Myocyte (in vitro differentiated cells): ENCODE measurements at regions not wholly inside any gene's neighbourhood (a gene's known extent, or its start where the extent isn't known, plus 50 kb on each side); places are given as distances from the start of the nearest gene placed in this dataset.
A peak's percentile ranks its signal among the peaks of the same experiment; 100 is the strongest.
"Not testable (repeated sequence)": the region's sequence is repeated elsewhere in the genome, so short reads cannot be mapped to it uniquely, and the experiment has no call there.

Experiments
- DNase-seq: peaks from one replicate; pipeline ENCODE4 v3.0.0-alpha.2; 2012; ENCODE audit warnings: low read depth

DNA sequence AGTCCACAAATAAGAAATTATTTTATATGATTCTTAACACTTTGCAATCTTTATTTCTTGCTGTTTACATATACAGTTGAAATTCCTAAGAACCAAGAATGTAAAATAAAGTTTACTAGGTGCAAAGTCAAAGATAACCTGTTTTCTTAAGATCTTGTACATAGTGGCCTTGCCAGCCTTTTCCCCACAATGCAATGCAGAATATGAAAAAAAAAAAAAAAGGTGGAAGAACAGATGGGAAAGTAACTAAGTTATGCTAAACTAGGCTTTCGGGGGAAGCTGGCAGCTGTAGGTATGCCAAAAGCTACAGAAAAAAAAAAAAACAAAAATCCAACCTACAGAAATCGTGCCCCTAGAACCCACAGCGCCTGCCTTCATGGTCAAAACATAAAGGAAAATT is 1588.4 kb downstream of the STIM2 start:
- peak; percentile 30 for DNase-seq

DNA sequence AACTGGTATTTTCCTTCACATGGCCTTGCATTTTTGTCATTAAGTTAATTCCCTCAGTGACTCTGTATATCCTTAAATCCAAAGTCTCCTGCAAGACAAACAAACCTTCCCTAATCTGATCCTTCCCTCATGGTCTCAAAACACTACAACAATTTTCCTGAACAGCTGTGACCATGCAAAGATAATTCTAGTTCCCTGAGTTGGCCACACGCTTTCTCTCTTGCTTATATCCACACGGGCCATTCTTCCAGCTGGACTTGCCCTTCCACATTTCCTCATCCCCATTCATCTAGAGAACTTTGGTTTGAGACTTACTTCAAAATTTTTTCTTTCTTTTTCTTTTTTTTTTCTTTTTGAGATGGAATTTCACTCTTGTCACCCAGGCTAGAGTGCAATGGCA is 1590.7 kb downstream of the STIM2 start:
- DNase-seq, result no peak

GRCh38 chr4:28462766-28463700 is 1602.4 kb downstream of the STIM2 start:
- DNase-seq, result no peak

GRCh38 chr4:28464823-28465222 is 1604.2 kb downstream of the STIM2 start:
- DNase-seq, result no peak

- DNase-seq, result not testable (repeated sequence)
These were observed 1606.2 kb downstream of the STIM2 start for GRCh38 chr4:28466886-28467285.

DNA sequence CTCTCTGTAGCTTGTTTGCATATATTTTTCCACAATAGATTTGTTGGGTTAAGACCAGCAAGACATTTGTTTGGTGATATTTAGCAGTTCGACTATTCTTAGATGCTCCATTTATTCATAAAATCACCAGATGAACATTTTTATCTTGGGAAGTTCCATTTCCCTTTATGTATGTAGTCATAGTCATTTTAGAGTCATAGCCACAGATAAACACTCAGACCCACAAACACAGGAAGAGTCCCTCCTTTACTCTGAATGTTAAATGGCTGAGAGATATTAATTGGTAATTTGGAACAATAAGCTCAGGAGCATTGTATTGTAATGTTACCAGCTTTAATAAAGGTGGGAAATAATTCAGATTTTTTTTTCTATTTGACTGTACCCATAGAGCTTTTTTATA is 1608.7 kb downstream of the STIM2 start:
- DNase-seq, result no peak

- no peak for DNase-seq
These were observed 1609.2 kb downstream of the STIM2 start for GRCh38 chr4:28469886-28470285.

DNA sequence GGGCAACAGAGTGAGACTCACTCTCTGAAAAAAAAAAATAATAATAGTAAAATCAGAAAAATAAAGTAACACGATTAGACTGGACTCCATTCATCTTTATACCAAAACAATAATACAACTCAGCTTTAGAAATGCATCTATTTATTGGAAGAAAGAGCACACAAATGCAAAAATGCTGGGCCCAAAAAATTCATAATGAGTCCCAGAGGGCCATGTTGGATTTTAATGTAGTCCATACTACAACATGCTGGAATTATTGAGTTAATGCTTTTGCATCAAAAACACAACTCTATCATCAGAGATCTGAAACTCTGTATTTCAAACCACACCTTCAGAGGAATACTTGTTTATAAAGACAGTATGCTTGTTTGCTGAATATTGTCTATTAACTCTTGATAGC is 1614.7 kb downstream of the STIM2 start:
- no peak for DNase-seq

DNA sequence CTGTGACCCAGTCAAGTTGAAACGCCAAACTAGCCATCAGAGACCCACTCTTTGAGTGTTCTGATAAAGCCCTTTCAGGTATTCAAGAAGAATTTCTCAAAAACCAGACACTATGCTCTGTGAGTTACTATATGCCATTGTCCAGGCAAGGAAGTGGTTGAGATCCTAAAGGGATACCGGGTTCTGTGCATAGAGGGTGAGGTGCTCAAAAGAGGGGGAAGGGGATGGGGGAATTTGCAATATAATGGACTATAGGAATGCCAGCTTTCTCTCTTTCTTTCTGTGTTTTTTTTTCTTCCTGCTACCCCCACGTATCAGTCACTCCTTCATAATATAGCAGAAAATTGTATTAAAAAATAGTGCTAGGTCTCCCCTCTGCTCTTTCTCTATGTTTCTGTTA is 1619.0 kb downstream of the STIM2 start:
- no peak for DNase-seq

- DNase-seq, result no peak
These were observed 1620.9 kb downstream of the STIM2 start for GRCh38 chr4:28481565-28481964.

- DNase-seq, result peak; percentile 35
These were observed 1622.1 kb downstream of the STIM2 start for GRCh38 chr4:28482580-28483270.

DNA sequence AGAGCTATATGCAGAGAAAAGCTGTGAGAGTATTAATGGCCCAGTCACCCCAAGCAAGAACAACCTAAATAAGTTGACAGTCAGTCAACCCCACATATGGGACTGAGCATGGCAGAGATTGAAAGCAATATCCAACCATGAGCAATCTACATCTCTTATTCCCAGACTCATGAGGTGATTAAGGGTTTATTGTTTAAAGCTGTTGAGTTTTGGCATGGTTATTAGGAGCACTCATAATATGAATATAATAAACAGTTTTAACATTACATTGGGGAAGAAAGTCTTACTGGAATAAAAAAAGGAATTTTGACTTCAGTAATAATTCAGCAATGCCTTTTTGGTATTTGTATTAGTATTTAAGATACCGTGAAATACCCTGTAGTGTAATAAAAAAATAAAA is 1627.4 kb downstream of the STIM2 start:
- DNase-seq, result no peak

- no peak for DNase-seq
These were observed 1630.0 kb downstream of the STIM2 start for GRCh38 chr4:28490669-28491068.

- no peak for DNase-seq
These were observed 1644.4 kb downstream of the STIM2 start for GRCh38 chr4:28505064-28505463.

- no peak for DNase-seq
These were observed 1648.0 kb downstream of the STIM2 start for GRCh38 chr4:28508636-28509035.

DNA sequence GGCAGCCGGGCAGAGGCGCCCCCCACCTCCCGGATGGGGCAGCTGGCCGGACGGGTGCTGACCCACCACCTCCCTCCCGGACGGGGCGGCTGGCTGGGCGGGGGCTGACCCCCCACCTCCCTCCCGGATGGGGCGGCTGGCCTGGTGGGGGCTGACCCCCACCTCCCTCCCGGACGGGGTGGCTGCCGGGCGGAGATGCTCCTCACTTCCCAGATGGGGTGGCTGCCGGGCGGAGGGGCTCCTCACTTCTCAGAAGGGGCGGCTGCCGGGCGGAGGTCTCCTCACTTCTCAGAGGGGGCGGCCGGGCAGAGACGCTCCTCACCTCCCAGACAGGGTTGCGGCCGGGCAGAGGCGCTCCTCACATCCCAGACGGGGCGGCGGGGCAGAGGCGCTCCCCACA is 1654.1 kb downstream of the STIM2 start:
- DNase-seq, result not testable (repeated sequence)

DNA sequence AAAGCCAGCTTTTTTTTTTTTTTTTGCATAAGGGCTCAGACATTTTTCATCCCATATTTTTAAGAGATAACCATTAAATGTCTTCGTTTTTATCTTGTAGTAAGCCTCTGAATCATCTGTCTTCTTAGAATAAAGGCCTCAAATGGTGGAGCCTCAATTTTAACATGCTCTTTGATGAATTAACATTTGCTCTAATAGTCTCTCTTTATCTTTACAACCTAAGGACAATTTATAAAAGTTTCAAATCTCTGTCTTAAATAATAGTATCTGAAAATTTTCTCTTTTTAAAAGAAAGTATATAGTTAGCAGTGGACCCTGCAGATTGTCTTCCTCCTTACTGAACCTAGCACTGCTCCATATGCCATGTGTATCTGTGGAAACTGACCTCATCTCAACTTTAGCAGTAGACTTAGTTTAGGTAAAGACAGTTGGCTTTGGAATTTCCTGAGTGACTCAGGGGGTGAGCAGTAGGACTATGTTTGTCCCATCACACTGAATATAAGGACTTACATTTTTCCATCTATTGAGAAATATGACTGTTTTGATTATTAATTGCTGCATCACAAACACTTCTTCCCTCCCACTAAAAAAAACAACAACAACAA is 1658.0 kb downstream of the STIM2 start:
- DNase-seq, result peak; percentile 78

DNA sequence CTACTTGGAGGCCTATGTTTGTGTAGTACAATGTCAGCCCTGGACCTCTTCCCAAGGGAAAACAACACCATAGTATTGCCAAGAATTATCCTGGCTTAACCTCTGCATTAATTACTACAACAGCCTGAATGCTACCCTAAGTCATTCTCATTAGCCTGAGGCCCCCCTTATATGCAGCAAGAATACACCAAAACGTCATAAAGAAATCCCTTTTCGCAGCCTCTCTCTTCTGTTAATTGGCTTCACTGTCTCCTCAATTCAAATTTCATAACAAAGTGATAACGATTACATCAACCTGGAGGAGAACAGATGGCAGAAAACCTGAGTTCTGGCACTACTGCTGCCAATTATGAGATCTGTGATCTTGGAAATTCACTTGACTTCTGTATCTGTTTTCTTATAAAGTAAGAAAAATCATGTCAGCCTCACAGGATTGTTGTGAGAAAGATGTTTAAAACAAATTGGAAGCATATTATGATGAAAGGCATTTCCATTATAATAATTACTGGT is 1663.1 kb downstream of the STIM2 start:
- no peak for DNase-seq

DNA sequence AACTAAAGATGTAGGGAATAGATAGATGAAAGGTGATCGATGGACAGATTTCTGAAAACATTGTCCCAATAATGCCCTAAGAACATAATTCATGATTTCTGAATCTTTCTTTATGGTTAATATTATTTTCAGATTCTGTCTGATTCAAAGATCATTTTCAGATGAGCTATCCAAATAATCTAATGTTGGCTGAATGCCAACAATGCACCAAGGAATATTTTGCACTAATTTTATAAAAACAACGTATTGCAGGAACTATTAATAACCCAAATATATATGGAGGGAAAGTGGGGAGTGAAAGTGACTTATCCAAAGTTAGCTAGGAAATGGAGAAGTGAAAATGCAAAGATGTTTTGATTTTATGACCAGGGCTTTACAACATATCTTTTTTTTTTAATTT is 1675.5 kb downstream of the STIM2 start:
- DNase-seq, result no peak

DNA sequence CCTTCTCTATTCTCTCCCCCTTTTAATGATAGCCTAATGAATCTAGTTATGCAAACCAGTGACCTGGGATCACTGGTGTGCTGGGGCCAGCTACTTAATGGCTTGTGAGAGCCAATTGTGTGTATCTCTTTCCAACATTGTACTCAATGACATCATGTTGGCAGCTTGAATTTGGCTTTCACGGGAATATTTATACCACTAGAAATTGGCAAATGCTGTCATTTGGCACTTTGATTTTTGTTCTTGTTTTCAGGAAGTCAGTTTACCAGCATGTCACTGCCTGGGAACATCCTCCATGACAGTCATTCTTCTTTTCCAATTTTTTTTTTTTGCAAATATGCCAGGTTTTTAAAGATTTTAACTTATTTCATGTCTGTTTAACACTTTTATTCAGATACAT is 1685.3 kb downstream of the STIM2 start:
- DNase-seq, result no peak

- no peak for DNase-seq
These were observed 1687.5 kb downstream of the STIM2 start for GRCh38 chr4:28548136-28548535.

DNA sequence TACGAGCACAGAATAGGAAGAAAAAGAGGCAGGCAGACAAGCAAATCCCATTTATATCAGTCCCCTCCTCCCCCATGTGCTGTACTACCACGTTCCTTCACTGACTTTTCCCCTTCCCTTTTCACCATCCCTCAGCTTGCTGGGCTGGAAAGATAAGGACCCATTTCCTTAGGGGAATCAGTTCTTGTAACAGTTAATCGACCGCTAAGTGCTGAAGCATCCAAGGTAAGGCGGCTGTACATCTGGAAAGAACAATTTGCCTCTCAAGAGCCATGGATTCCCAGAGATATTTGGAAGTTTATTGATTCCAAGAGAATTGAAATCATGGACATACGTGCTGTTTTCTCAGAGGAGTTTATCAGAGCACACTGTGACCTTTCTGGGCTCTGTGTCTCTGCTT is 1688.0 kb downstream of the STIM2 start:
- DNase-seq, result no peak
